HL-60 (cell line): ENCODE measurements at regions not wholly inside any gene's neighbourhood (a gene's known extent, or its start where the extent isn't known, plus 50 kb on each side); places are given as distances from the start of the nearest gene placed in this dataset.
"Not testable (repeated sequence)": the region's sequence is repeated elsewhere in the genome, so short reads cannot be mapped to it uniquely, and the experiment has no call there.

Source experiments
- DNase-seq, 2 experiments: peaks; one replicate each; pipeline ENCODE4 v3.0.0-alpha.2; 2010 to 2020; ENCODE audit warnings: low read depth in 1 of 2, low spot score in 1 of 2
- H3K27ac ChIP-seq: fragments of 250-450 bp; sonication (Bioruptor Pico); replicated peaks from 2 replicates; pipeline ENCODE4 v1.5.1; 2020; ENCODE audit warnings: mild to moderate bottlenecking, moderate library complexity
- H3K27me3 ChIP-seq: fragments of 250-450 bp; sonication (Bioruptor Pico); 2 replicates; pipeline ENCODE4 v1.5.1; 2021; ENCODE audit warnings: mild to moderate bottlenecking, moderate library complexity; ENCODE audit not compliant: insufficient read depth, poor library complexity, severe bottlenecking
- H3K4me3 ChIP-seq: replicated peaks from 2 replicates; pipeline ENCODE4 v1.5.1; 2011; ENCODE audit warnings: mild to moderate bottlenecking, control low read depth, low read length; ENCODE audit not compliant: insufficient read depth

DNA sequence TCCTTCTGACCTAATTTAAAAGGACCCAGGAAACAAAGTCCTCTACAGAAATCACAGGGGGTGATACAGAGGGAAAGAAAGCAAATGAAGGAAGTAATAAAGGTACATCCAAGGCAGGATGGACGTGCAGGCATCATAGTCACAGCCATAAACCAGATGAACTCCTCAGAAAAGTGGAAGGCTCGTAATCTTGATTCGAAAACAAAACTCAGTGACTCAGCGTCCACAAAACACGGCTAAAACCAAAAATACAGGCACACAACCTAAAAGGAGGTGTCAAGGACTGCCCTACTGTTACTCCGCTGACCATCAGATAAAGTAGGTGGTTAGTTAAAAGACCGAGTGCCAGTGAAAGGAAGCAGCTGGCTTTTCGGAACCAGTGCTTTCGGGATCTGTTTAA is 81.5 kb downstream of the TRIM69 start:
- DNase-seq, H3K27ac ChIP-seq, H3K4me3 ChIP-seq, H3K27me3 ChIP-seq: not testable (repeated sequence)

DNA sequence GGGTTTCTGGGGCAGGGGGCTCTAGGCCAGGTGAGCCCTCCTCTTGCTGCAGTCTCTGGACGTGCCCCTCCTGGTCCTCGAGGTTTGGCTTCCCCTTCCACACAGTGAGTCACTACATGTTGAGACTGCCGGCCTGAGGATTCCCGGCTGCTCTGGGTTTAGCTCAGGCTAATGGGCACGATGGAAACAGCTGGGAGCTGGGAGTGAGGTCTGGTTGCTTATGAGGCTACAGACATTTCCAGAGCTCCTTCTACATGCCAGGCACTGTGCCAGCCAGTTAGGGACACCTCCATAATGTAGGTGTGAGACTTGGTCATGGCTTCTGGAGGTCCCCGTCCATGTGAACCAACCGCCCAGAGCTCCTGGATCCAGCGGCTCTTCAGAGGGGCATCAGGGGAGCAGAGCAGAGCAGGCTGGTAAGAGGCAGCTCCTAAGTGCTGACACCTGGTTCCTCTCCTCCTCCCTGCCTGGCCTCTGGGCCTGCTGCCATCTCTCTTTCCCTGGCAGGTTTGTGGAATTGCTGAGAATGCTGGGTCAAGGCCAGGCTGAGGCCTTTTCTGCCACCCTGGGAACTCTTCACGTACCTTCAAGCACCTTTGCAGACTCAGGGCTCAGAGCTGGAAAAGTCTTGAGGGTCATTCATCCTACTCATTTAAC is 83.1 kb downstream of the TRIM69 start:
- not testable (repeated sequence) for H3K4me3 ChIP-seq, H3K27ac ChIP-seq, H3K27me3 ChIP-seq, DNase-seq

DNA sequence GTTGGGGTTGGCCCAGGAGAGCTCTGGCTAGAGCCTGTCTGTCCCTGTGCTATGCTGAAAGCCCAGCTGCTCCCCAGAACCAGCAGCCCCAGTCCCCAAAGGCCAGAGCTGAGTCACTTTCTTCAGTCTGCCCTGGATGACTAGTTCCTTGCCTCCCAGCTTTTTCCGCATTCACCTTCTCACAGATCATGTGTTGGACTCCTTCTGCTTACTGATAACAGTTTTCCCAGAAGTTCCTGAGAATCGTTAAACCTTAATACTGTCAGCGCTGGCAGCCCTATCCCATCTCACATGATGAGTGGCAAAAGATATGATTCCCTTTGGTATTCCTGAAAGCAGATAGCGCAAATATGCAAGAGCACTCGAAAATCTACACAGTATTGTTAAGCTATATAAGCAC is 84.2 kb downstream of the TRIM69 start:
- H3K4me3 ChIP-seq, H3K27ac ChIP-seq, DNase-seq: not testable (repeated sequence)

DNA sequence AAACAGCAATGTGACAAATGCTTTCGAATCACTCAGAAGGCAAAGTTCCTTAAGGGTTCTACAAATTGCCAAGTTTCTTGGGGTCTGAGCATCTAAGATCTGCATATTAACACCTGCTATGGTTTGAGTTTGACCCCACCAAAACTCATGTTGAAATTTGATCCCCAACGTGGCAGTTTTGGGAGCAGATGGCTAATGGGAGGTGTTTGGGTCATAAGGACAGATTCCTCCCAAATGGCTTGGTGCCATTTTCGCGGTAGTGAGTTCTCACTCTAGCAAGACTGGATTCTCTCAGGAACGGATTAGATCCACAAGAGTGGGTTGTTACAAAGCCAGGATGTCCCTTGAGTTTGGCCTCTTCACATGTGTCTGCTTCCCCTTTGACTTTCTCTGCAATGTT is 84.6 kb downstream of the TRIM69 start:
- not testable (repeated sequence) for H3K4me3 ChIP-seq, H3K27ac ChIP-seq, DNase-seq, H3K27me3 ChIP-seq

More for the DNA sequence above, 84.2 kb downstream of the TRIM69 start:
- H3K27me3 ChIP-seq, result not testable (repeated sequence)

DNA sequence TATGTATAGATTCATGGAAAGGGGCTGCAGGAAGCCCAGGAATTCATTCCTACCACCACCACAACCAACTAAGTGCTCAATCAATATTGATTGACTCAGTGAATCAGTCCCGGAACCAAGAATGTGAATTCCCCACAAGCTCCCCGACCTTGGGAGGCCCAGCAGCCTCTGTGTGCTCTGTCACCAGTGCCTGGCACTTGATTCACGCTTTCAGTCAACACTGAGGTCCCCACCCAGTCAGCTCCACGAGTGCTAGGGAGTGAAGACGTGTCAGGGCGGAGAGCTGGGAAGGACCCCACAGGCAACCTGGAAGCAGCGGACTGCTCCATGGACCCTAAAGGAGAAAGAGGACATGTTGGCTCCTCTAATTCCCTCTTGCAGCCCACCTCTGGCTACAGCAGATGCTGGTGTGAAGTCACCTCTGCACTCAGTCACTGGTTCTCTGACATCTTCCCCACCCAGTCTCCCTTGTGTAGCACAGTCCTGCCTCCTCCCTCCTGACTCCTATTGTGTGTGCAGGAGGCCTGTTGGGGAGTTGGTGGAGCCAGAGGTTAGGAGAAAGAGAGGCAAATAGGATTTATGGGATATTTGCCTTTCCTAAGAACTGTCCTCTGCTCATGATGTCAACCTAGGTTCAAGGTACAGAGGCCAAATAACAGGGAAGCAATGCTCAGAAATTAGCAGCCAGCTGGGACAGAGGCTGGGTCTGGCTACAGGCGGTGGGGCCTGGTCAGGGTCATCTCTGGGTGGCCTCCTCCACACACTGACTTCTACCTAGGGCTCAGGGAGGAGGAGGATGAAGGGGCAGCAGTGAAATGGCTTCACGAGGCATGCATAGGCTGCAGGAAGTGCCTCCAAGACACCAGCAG is 88.2 kb downstream of the TRIM69 start:
- not testable (repeated sequence) for H3K27ac ChIP-seq, DNase-seq, H3K27me3 ChIP-seq, H3K4me3 ChIP-seq

DNA sequence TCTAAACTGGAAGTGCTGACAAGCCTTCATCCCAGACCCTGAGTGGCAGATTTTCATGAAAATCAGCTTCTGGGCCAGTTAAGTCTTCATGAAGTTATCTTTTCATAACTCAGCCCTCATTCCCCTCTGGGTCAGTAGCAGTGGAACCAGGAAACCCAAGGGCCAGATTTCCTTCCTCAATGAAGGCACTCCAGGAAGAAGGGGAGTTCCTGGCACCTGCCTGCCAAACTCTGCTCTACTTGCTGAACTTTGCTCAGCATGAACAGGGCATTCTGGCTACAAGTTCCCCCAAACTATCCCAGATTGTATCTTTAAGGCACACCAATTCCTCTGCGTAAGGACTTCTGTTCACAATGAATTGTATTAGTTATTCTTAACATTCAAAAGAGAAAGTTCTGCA is 90.3 kb downstream of the TRIM69 start:
- DNase-seq, H3K4me3 ChIP-seq, H3K27ac ChIP-seq, H3K27me3 ChIP-seq: not testable (repeated sequence)

DNA sequence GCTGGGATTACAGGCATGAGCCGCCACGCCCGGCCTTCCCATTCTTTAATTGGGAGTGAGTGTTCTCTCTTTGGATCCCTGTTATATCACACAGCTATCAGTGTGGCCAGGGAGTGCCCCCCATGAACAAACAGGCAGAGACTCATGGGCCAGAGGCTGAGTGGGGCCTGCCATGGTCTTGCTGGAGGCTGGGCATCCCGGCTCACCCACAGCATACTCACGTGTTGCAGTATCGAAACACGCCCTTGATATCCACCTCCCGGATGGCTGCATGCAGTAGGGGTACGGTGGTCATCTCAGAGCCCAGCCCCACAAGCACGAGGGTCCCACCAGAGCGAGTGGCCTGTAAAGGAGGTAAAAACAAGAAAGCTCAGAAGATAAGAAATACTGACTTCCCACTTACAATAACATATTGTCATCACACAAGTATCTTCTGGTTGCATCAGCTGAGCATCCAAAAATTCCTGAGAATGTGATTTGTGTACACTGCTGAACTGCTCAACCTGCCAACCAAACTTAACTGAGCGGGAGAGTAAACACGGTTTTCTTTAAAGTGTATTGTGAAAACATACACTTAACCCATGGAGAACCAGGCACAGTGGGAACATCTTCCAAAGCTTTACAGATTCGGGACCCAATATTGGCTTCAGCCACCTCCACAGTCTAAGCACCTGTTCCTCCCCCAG is 92.0 kb downstream of the TRIM69 start:
- not testable (repeated sequence) for H3K27ac ChIP-seq, DNase-seq, H3K27me3 ChIP-seq, H3K4me3 ChIP-seq

DNA sequence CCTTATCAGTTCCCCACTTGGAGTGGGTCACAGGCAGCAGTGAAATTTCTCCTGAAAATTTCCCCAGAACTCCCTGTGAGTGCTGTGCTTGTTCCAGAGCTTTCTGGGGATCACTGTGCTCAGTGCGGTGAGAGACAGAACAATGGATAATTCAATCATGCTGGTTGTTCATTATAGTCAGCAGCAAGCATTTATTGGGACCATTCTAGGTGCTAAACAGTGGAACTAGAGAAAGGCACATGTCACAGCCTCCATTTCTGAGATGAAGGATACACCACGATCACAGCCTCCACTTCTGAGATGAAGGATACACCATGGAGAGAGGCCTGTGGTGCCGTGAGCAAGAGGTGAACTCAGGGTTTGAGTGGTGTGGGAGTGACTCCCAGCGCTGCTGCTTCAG is 92.8 kb downstream of the TRIM69 start:
- H3K27ac ChIP-seq, H3K4me3 ChIP-seq, DNase-seq, H3K27me3 ChIP-seq: not testable (repeated sequence)

DNA sequence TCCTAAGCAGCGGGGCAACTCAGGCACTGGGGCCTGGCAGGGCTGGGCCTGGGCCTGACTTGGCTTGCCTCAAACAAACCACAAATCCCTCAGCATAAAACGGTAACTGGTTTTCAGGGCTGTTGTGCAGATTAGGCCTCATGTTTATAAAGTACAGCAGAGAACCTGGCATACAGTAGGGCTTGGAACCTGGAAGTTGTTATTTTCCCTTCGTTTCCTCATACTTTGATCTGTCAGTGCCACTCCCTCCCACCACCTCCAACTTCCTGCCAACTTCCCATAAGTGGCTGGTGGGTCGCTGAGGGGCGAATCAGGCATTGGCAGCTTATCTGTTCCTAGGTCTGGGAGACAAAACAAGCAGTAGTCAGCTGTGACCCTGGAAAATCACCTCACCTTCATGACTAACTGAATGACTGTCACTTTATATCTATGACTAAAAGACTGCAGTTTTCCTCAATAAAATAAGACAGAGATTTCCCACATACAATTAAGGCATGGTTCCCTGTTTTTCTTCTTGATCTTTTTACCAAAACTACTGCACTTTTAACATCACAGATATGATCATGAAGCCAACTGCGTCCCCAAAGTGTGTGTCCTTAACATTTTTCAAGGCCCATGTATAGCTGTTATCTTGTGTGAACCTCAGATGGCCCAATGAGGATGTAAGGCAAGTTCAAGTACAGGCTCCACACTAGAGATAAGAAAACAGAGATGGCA is 94.5 kb downstream of the TRIM69 start:
- peak overlapping the region; percentile 61 for H3K27ac ChIP-seq
- H3K27me3 ChIP-seq, H3K4me3 ChIP-seq: not testable (repeated sequence)
- DNase-seq, result peak in 1 of 2 experiments; percentile 46

DNA sequence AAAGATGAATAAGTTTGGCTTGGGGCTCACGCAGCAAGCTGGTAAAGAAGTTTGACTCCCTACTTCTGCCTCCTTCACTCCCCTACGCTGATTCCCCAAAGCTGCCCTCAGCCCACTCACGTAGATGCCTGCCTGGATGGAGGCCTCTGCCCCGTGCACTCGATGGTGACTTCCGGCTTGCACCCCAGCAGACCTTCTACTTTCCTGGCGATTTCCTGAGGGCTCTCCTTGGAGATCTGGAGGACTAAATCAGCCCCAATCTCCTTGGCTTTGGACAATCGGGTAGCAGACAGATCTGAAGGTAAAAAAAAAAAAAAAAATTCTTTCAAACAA is 95.0 kb downstream of the TRIM69 start:
- H3K27ac ChIP-seq, result peak overlapping the region; percentile 61
- H3K4me3 ChIP-seq, H3K27me3 ChIP-seq, DNase-seq: not testable (repeated sequence)

DNA sequence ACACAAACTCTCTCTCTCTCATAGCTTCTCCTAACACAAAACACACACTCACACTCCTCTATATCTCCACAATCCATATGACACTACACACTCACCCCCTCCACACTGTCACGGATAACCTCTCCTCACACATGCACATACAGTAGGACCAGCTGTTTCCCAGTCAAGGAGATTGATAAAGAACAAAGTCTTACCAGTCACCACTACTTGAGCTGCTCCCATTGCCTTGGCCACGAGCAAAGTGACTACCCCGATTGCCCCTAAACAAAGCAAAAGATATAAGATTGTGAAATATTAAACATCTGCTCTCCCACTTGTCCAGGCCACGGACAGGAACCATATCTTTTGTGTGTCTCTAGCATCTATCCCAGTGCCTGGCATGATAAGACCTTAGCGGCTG is 95.8 kb downstream of the TRIM69 start:
- DNase-seq, H3K4me3 ChIP-seq, H3K27ac ChIP-seq, H3K27me3 ChIP-seq: not testable (repeated sequence)

DNA sequence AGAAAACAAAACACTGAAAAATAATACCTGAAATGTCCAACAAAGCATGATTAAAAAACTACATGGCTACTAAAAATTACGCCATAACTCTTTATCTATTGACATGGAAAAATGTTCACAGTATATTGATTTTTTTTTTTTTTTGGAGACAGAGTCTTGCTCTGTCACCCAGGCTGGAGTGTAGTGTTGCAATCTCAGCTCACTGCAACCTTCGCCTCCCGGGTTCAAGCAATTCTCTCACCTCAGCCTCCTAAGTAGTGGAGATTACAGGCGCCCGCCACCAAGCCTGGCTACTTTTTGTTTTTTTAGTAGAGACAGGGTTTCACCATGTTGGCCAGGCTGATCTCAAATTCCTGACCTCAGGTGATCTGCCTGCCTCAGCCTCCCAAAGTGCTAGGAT is 96.8 kb downstream of the TRIM69 start:
- not testable (repeated sequence) for H3K4me3 ChIP-seq, DNase-seq, H3K27me3 ChIP-seq, H3K27ac ChIP-seq

DNA sequence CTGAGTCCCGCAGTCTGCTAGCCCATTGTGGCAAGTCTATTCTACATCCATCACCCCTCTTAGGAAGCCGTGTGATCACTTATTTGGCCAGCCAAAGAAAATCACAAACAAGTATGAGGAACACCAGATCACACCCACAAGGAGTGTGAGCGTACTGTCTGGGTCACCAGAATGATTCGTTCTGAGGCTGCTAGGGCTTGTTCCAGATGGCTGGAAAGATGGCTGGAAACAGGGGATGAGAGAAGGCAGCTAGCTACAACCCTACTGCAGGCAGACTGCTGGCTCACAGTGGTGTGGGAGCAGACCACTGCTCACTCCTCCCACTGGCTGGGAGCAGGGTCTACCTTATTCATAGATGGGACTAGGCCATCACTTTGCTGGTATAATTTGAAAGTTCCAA is 97.4 kb downstream of the TRIM69 start:
- H3K27me3 ChIP-seq, H3K4me3 ChIP-seq, DNase-seq, H3K27ac ChIP-seq: not testable (repeated sequence)

DNA sequence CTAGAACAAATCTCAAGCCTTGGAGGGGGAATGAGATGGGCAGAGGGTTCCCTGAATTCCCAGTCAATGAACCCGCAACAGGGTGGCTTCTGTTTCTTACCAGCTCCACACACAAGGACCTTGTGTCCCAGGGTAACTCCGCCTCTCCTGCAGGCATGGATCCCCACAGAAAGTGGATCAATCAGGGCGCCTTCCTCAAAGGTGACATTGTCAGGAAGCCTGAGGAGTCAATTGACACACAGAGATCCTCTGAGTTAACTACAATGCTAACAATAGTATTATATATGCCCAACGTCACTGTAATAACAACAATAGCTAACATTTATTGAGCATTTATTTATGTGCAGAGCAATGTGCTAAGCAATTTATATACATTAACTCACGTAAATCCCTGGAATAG is 98.8 kb downstream of the TRIM69 start:
- H3K27ac ChIP-seq, DNase-seq, H3K4me3 ChIP-seq, H3K27me3 ChIP-seq: not testable (repeated sequence)
